Hematopoietic multipotent progenitor cell treated with erythropoietin and hydrocortisone succinate and interleukin-3 and kit ligand, for 8 days (in vitro differentiated cells): ENCODE measurements at regions not wholly inside any gene's neighbourhood (a gene's known extent, or its start where the extent isn't known, plus 50 kb on each side); places are given as distances from the start of the nearest gene placed in this dataset.

Experiments used
- DNase-seq: peaks from one replicate; pipeline ENCODE4 v3.0.0-alpha.2; 2015

GRCh38 chr1:101290922-101291561 is 54.2 kb downstream of the S1PR1 start:
- DNase-seq = no peak

- peak; percentile 27 for DNase-seq
Measured at GRCh38 chr1:101291562-101292380, 55.0 kb downstream of the S1PR1 start.

GRCh38 chr1:101293461-101294051 is 56.7 kb downstream of the S1PR1 start:
- DNase-seq = no peak

- DNase-seq = no peak
Measured at GRCh38 chr1:101295209-101295608, 58.4 kb downstream of the S1PR1 start.

- DNase-seq = no peak
Measured at GRCh38 chr1:101298663-101299062, 61.8 kb downstream of the S1PR1 start.

- DNase-seq = peak; percentile 30
Measured at GRCh38 chr1:101299141-101299540, 62.3 kb downstream of the S1PR1 start.

GRCh38 chr1:101299710-101300109 is 62.9 kb downstream of the S1PR1 start:
- DNase-seq = no peak

GRCh38 chr1:101300916-101301315 is 64.1 kb downstream of the S1PR1 start:
- DNase-seq = no peak

GRCh38 chr1:101301446-101302057 is 64.7 kb downstream of the S1PR1 start:
- DNase-seq = no peak

GRCh38 chr1:101302831-101303511 is 66.2 kb downstream of the S1PR1 start:
- no peak for DNase-seq

GRCh38 chr1:101307985-101308689 is 71.3 kb downstream of the S1PR1 start:
- no peak for DNase-seq

GRCh38 chr1:101308935-101309333 is 72.1 kb downstream of the S1PR1 start:
- DNase-seq = no peak

GRCh38 chr1:101309334-101310311 is 72.8 kb downstream of the S1PR1 start:
- peak; percentile 68 for DNase-seq

- DNase-seq = no peak
Measured at GRCh38 chr1:101310506-101310905, 73.7 kb downstream of the S1PR1 start.

GRCh38 chr1:101311146-101311920 is 74.5 kb downstream of the S1PR1 start:
- peak; percentile 41 for DNase-seq

GRCh38 chr1:101312147-101312546 is 75.3 kb downstream of the S1PR1 start:
- no peak for DNase-seq

GRCh38 chr1:101313356-101313755 is 76.5 kb downstream of the S1PR1 start:
- no peak for DNase-seq

GRCh38 chr1:101314244-101314643 is 77.4 kb downstream of the S1PR1 start:
- no peak for DNase-seq

GRCh38 chr1:101316256-101316655 is 79.4 kb downstream of the S1PR1 start:
- no peak for DNase-seq

- DNase-seq = no peak
Measured at GRCh38 chr1:101316799-101317198, 80.0 kb downstream of the S1PR1 start.
